H9 (cell line): ENCODE measurements at regions not wholly inside any gene's neighbourhood (a gene's known extent, or its start where the extent isn't known, plus 50 kb on each side); places are given as distances from the start of the nearest gene placed in this dataset.

ENCODE experiments used
- DNase-seq: peaks from one replicate; pipeline ENCODE4 v3.0.0-alpha.2; 2017
- H2AFZ ChIP-seq: one replicate; pipeline ENCODE4 v1.6.1; 2013; ENCODE audit warnings: mild to moderate bottlenecking, low read length, control low read depth, moderate library complexity
- H2AK5ac ChIP-seq: 2 replicates; pipeline ENCODE4 v1.6.1; 2013; ENCODE audit warnings: low read length, control low read depth, mixed read lengths; ENCODE audit not compliant: insufficient read length
- H2BK120ac ChIP-seq: one replicate; pipeline ENCODE4 v1.6.1; 2013; ENCODE audit warnings: low read depth, mild to moderate bottlenecking, low read length, control low read depth, inconsistent platforms; ENCODE audit not compliant: poor library complexity, severe bottlenecking
- H2BK12ac ChIP-seq: 2 replicates; pipeline ENCODE4 v1.6.1; 2013; ENCODE audit warnings: low read length, control low read depth, mixed read lengths, low read depth; ENCODE audit not compliant: insufficient read length
- H2BK15ac ChIP-seq: 2 replicates; pipeline ENCODE4 v1.6.1; 2013; ENCODE audit warnings: low read depth, low read length, control low read depth
- H2BK20ac ChIP-seq: one replicate; pipeline ENCODE4 v1.6.1; 2013; ENCODE audit warnings: low read depth, mild to moderate bottlenecking, low read length, control low read depth, inconsistent platforms; ENCODE audit not compliant: poor library complexity, severe bottlenecking
- H2BK5ac ChIP-seq: 2 replicates; pipeline ENCODE4 v1.6.1; 2013; ENCODE audit warnings: low read length, control low read depth, mixed read lengths; ENCODE audit not compliant: insufficient read length
- H3K14ac ChIP-seq: 2 replicates; pipeline ENCODE4 v1.6.1; 2013; ENCODE audit warnings: low read length, control low read depth; ENCODE audit not compliant: insufficient read depth
- H3K18ac ChIP-seq: 2 replicates; pipeline ENCODE4 v1.6.1; 2013; ENCODE audit warnings: low read depth, mild to moderate bottlenecking, mixed read lengths, low read length, control low read depth; ENCODE audit not compliant: insufficient read length
- H3K23ac ChIP-seq: 2 replicates; pipeline ENCODE4 v1.6.1; 2013; ENCODE audit warnings: low read length, control low read depth, mixed read lengths, low read depth; ENCODE audit not compliant: insufficient read length
- H3K23me2 ChIP-seq: 2 replicates; pipeline ENCODE4 v1.6.1; 2013; ENCODE audit warnings: low read depth, mild to moderate bottlenecking, mixed read lengths, low read length, control low read depth; ENCODE audit not compliant: insufficient read length, poor library complexity, severe bottlenecking
- H3K27ac ChIP-seq: 2 replicates; pipeline ENCODE4 v1.5.1; 2013; ENCODE audit warnings: low read length, control low read depth, mixed read lengths, low read depth; ENCODE audit not compliant: insufficient read length
- H3K27me3 ChIP-seq: 2 replicates; pipeline ENCODE4 v1.6.1; 2013; ENCODE audit warnings: low read length, control low read depth, inconsistent platforms; ENCODE audit not compliant: insufficient read depth
- H3K4ac ChIP-seq: 2 replicates; pipeline ENCODE4 v1.6.1; 2013; ENCODE audit warnings: low read depth, mild to moderate bottlenecking, control low read depth, inconsistent platforms, low read length, moderate library complexity
- H3K4me1 ChIP-seq: 2 replicates; pipeline ENCODE4 v1.6.1; 2013; ENCODE audit warnings: low read length, control low read depth, inconsistent platforms; ENCODE audit not compliant: insufficient read depth
- H3K4me2 ChIP-seq: 2 replicates; pipeline ENCODE4 v1.6.1; 2013; ENCODE audit warnings: low read length, control low read depth, mixed read lengths; ENCODE audit not compliant: insufficient read length, insufficient read depth
- H3K56ac ChIP-seq: 2 replicates; pipeline ENCODE4 v1.6.1; 2013; ENCODE audit warnings: low read depth, mild to moderate bottlenecking, mixed read lengths, low read length, control low read depth; ENCODE audit not compliant: insufficient read length
- H3K79me1 ChIP-seq: 2 replicates; pipeline ENCODE4 v1.6.1; 2013; ENCODE audit warnings: low read depth, mild to moderate bottlenecking, moderate library complexity, low read length, control low read depth, inconsistent platforms; ENCODE audit not compliant: insufficient read depth, poor library complexity, severe bottlenecking
- H3K79me2 ChIP-seq: 2 replicates; pipeline ENCODE4 v1.6.1; 2013; ENCODE audit warnings: low read length, control low read depth, inconsistent platforms; ENCODE audit not compliant: insufficient read depth
- H3K9ac ChIP-seq: 2 replicates; pipeline ENCODE4 v1.6.1; 2013; ENCODE audit warnings: low read length, control low read depth, mixed read lengths; ENCODE audit not compliant: insufficient read length; ENCODE audit errors: extremely low read depth
- H3K9me3 ChIP-seq: one replicate; pipeline ENCODE4 v1.6.1; 2013; ENCODE audit warnings: low read depth, low read length, inconsistent platforms; ENCODE audit not compliant: control insufficient read depth
- H3T11ph ChIP-seq: one replicate; pipeline ENCODE4 v1.6.1; 2013; ENCODE audit warnings: mild to moderate bottlenecking, low read length, control low read depth, inconsistent platforms
- H4K20me1 ChIP-seq: one replicate; pipeline ENCODE4 v1.6.1; 2013; ENCODE audit not compliant: control insufficient read depth, insufficient read length, insufficient read depth
- H4K5ac ChIP-seq: 2 replicates; pipeline ENCODE4 v1.6.1; 2013; ENCODE audit warnings: low read depth, mild to moderate bottlenecking, mixed read lengths, low read length, control low read depth; ENCODE audit not compliant: insufficient read length
- H4K8ac ChIP-seq: replicated peaks from 2 replicates; pipeline ENCODE4 v1.6.1; 2013; ENCODE audit warnings: low read length, control low read depth, mixed read lengths, low read depth; ENCODE audit not compliant: insufficient read length
- H4K91ac ChIP-seq: 2 replicates; pipeline ENCODE4 v1.6.1; 2013; ENCODE audit warnings: low read depth, mild to moderate bottlenecking, moderate library complexity, mixed read lengths, low read length, control low read depth; ENCODE audit not compliant: insufficient read length
- H3K27ac Mint-ChIP-seq, 3 experiments: 2 replicates in 2 of 3; 3 replicates in 1 of 3; pipeline ENCODE4 v1.8.0; 2020 to 2021; ENCODE audit warnings: mixed read lengths in 3 of 3, mild to moderate bottlenecking in 1 of 3, moderate library complexity in 1 of 3
- H3K27me3 Mint-ChIP-seq: 2 replicates; pipeline ENCODE4 v1.8.0; 2021; ENCODE audit warnings: low read depth, mild to moderate bottlenecking, moderate library complexity, mixed read lengths
- H3K36me3 Mint-ChIP-seq, 3 experiments: 2 replicates in 2 of 3; 3 replicates in 1 of 3; pipeline ENCODE4 v1.8.0; 2020 to 2021; ENCODE audit warnings: low read depth in 3 of 3, mixed read lengths in 3 of 3; ENCODE audit not compliant: insufficient read depth in 1 of 3
- H3K4me1 Mint-ChIP-seq, 2 experiments: 2 replicates each; pipeline ENCODE4 v1.8.0; 2020; ENCODE audit warnings: mixed read lengths in 2 of 2
- H3K4me3 Mint-ChIP-seq, 2 experiments: 2 replicates in 1 of 2; 3 replicates in 1 of 2; pipeline ENCODE4 v1.8.0; 2020 to 2021; ENCODE audit warnings: mild to moderate bottlenecking in 2 of 2, mixed read lengths in 2 of 2, moderate library complexity in 1 of 2
- H3K9me3 Mint-ChIP-seq, 2 experiments: 2 replicates in 1 of 2; 3 replicates in 1 of 2; pipeline ENCODE4 v1.8.0; 2020; ENCODE audit warnings: mild to moderate bottlenecking in 2 of 2, mixed read lengths in 2 of 2, moderate library complexity in 1 of 2
- WGBS: extraction: QIAGEN DNeasy Blood & Tissue Kit; methylation state at CpG from one replicate; pipeline ENCODE4 v1.1.7; 2013; ENCODE audit warnings: missing lambda C conversion rate, low lambda C conversion rate, mixed read lengths; ENCODE audit not compliant: insufficient read length; ENCODE audit errors: extremely low coverage; 5-methylcytosine and 5-hydroxymethylcytosine counted together
- TF ChIP-seq, protein P1 (sequence below): fragments of 200-600 bp; sonication (generic); conservative IDR thresholded peaks from 3 replicates; pipeline ENCODE4 v1.8.0; 2021; ENCODE audit warnings: antibody characterized with exemption, mild to moderate bottlenecking

GRCh38 chr2:51795248-51795888, 763.4 kb upstream of the NRXN1 start:
- H3K4me3 Mint-ChIP-seq, result no peak overlapping the region
- no peak overlapping the region for H3K56ac ChIP-seq
- H3K14ac ChIP-seq, result no peak overlapping the region
- H2BK12ac ChIP-seq, result no peak overlapping the region
- no peak overlapping the region for H3T11ph ChIP-seq
- H3K27ac ChIP-seq, result no peak overlapping the region
- H2AK5ac ChIP-seq, result no peak overlapping the region
- no peak overlapping the region for H3K9ac ChIP-seq
- no peak overlapping the region for H2BK120ac ChIP-seq
- H3K36me3 Mint-ChIP-seq, result peaks cover 0 to 10% (median 2%) of the 10 kb centered on the region in 3 experiments; a peak in 5 of 7 replicates
- no peaks in the 10 kb centered on the region; the same call in 1 of the 2 replicates for H3K4me1 ChIP-seq
- H4K91ac ChIP-seq, result no peak overlapping the region
- H3K23ac ChIP-seq, result no peak overlapping the region
- no peaks in the 10 kb centered on the region for H3K9me3 ChIP-seq
- TF ChIP-seq, protein P1, sequence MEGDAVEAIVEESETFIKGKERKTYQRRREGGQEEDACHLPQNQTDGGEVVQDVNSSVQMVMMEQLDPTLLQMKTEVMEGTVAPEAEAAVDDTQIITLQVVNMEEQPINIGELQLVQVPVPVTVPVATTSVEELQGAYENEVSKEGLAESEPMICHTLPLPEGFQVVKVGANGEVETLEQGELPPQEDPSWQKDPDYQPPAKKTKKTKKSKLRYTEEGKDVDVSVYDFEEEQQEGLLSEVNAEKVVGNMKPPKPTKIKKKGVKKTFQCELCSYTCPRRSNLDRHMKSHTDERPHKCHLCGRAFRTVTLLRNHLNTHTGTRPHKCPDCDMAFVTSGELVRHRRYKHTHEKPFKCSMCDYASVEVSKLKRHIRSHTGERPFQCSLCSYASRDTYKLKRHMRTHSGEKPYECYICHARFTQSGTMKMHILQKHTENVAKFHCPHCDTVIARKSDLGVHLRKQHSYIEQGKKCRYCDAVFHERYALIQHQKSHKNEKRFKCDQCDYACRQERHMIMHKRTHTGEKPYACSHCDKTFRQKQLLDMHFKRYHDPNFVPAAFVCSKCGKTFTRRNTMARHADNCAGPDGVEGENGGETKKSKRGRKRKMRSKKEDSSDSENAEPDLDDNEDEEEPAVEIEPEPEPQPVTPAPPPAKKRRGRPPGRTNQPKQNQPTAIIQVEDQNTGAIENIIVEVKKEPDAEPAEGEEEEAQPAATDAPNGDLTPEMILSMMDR, result peak; percentile 77
- peaks cover 0 to 9% of the 10 kb centered on the region in 2 experiments; a peak in 4 of 5 replicates for H3K9me3 Mint-ChIP-seq
- H3K18ac ChIP-seq, result no peak overlapping the region
- H3K79me2 ChIP-seq, result no peaks in the 10 kb centered on the region
- WGBS, result no CpG with 5 or more reads among the region's 6 CpGs
- DNase-seq, result peak; percentile 82
- no peak overlapping the region for H2BK5ac ChIP-seq
- H3K4me1 Mint-ChIP-seq, result peaks cover 8 to 12% of the 10 kb centered on the region in 2 experiments
- no peak overlapping the region for H2BK15ac ChIP-seq
- H3K79me1 ChIP-seq, result no peaks in the 10 kb centered on the region
- H4K5ac ChIP-seq, result no peak overlapping the region
- no peak overlapping the region for H3K4me2 ChIP-seq
- H4K20me1 ChIP-seq, result no peaks in the 10 kb centered on the region
- no peak overlapping the region for H2BK20ac ChIP-seq
- H3K23me2 ChIP-seq, result no peaks in the 10 kb centered on the region
- no peak overlapping the region for H3K27ac Mint-ChIP-seq
- H2AFZ ChIP-seq, result no peak overlapping the region
- H3K27me3 Mint-ChIP-seq, result no peaks in the 10 kb centered on the region
- H3K27me3 ChIP-seq, result no peaks in the 10 kb centered on the region
- no peak overlapping the region for H4K8ac ChIP-seq
- H3K4ac ChIP-seq, result no peak overlapping the region
